Hematopoietic multipotent progenitor cell treated with erythropoietin and hydrocortisone succinate and interleukin-3 and kit ligand, for 6 days (in vitro differentiated cells): ENCODE measurements at regions not wholly inside any gene's neighbourhood (a gene's known extent, or its start where the extent isn't known, plus 50 kb on each side); places are given as distances from the start of the nearest gene placed in this dataset.

Experiments used
- DNase-seq: peaks from one replicate; pipeline ENCODE4 v3.0.0-alpha.2; 2015

GRCh38 chr5:169350759-169351240 is 49.9 kb upstream of the SLIT3 start:
- DNase-seq: no peak
